Loucy (cell line): ENCODE measurements at regions not wholly inside any gene's neighbourhood (a gene's known extent, or its start where the extent isn't known, plus 50 kb on each side); places are given as distances from the start of the nearest gene placed in this dataset.

Experiments used
- H2AFZ ChIP-seq: fragments of 200-600 bp; sonication (generic); 2 replicates; pipeline ENCODE4 v1.6.0; 2016; ENCODE audit warnings: antibody characterized with exemption, mild to moderate bottlenecking, low read length, moderate library complexity
- H3F3A ChIP-seq: fragments of 200-600 bp; 2 replicates; pipeline ENCODE4 v1.6.0; 2016; ENCODE audit warnings: antibody characterized with exemption, low read depth, mild to moderate bottlenecking
- H3K27me3 ChIP-seq: fragments of 200-600 bp; sonication (generic); 2 replicates; pipeline ENCODE4 v1.6.1; 2014; ENCODE audit warnings: low read length, mild to moderate bottlenecking; ENCODE audit not compliant: insufficient read depth, poor library complexity, severe bottlenecking
- H3K36me3 ChIP-seq: fragments of 200-600 bp; sonication (generic); 2 replicates; pipeline ENCODE4 v1.6.1; 2016; ENCODE audit warnings: low read length; ENCODE audit not compliant: insufficient read depth
- H3K4me1 ChIP-seq: fragments of 200-600 bp; sonication (generic); 2 replicates; pipeline ENCODE4 v1.5.1; 2014; ENCODE audit warnings: low read length, mild to moderate bottlenecking; ENCODE audit not compliant: insufficient read depth, poor library complexity, severe bottlenecking
- H3K4me2 ChIP-seq: fragments of 200-600 bp; sonication (generic); 2 replicates; pipeline ENCODE4 v1.6.0; 2014; ENCODE audit warnings: antibody characterized with exemption, low read length, low read depth, mild to moderate bottlenecking; ENCODE audit not compliant: poor library complexity, severe bottlenecking
- H3K4me3 ChIP-seq: fragments of 200-600 bp; sonication (generic); 2 replicates; pipeline ENCODE4 v1.5.1; 2014; ENCODE audit warnings: low read length, mild to moderate bottlenecking, mixed read lengths; ENCODE audit not compliant: poor library complexity, severe bottlenecking
- H3K79me2 ChIP-seq: fragments of 200-600 bp; sonication (generic); 2 replicates; pipeline ENCODE4 v1.6.1; 2014; ENCODE audit warnings: low read length; ENCODE audit not compliant: insufficient read depth
- H3K9ac ChIP-seq: fragments of 200-600 bp; sonication (generic); 2 replicates; pipeline ENCODE4 v1.6.0; 2014; ENCODE audit warnings: mild to moderate bottlenecking, low read depth, low read length, moderate library complexity; ENCODE audit not compliant: poor library complexity, severe bottlenecking
- H3K9me2 ChIP-seq: fragments of 200-600 bp; sonication (generic); replicated peaks from 2 replicates; pipeline ENCODE4 v1.6.1; 2016; ENCODE audit warnings: low read depth, low read length, mixed read lengths
- H3K9me3 ChIP-seq: fragments of 200-600 bp; sonication (generic); 2 replicates; pipeline ENCODE4 v1.6.1; 2014; ENCODE audit warnings: mild to moderate bottlenecking, antibody characterized with exemption, low read length, low read depth; ENCODE audit not compliant: insufficient read depth
- H4K20me1 ChIP-seq: fragments of 200-600 bp; sonication (generic); 2 replicates; pipeline ENCODE4 v1.6.0; 2014; ENCODE audit warnings: antibody characterized with exemption, low read length, mild to moderate bottlenecking; ENCODE audit not compliant: insufficient read depth, poor library complexity, severe bottlenecking
- EZH2phosphoT487 ChIP-seq: fragments of 200-600 bp; IDR thresholded peaks from 2 replicates; pipeline ENCODE4 v1.6.1; 2018; ENCODE audit warnings: antibody characterized with exemption, mild to moderate bottlenecking, moderate library complexity, borderline replicate concordance
- TF ChIP-seq, protein P1 (sequence below): fragments of 200-600 bp; sonication (generic); conservative IDR thresholded peaks from 2 replicates; pipeline ENCODE4 v1.5.1; 2014; ENCODE audit warnings: mild to moderate bottlenecking, antibody characterized with exemption, low read length

DNA sequence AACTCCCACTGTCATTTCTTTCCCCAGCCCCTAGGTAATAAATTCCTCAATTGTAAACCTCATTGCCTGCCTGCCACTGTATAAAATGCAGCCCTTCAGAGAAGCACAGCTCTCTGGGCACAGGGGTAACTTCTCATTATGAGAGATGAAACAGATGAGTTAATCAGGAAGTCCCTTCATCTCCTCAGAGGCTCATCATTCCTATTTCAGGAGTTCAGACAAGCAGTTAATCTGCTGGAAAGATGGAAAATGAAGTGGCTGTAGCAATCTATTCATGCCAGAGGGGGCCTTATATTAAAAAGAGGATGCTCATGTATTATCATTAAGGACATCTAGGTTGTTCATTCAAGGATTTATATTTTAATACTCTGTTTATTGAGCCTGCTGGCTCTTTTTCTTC is 519.5 kb upstream of the LMCD1 start:
- no peaks in the 10 kb centered on the region for H3K27me3 ChIP-seq
- no peak overlapping the region for H3K9ac ChIP-seq
- H3K79me2 ChIP-seq = no peaks in the 10 kb centered on the region
- H3K4me1 ChIP-seq = no peaks in the 10 kb centered on the region
- no peaks in the 10 kb centered on the region for H4K20me1 ChIP-seq
- no peak overlapping the region for H3K4me3 ChIP-seq
- no peaks in the 10 kb centered on the region for H3K9me3 ChIP-seq
- H2AFZ ChIP-seq = no peak overlapping the region
- TF ChIP-seq EZH2phosphoT487 = no peak
- TF ChIP-seq, protein P1, sequence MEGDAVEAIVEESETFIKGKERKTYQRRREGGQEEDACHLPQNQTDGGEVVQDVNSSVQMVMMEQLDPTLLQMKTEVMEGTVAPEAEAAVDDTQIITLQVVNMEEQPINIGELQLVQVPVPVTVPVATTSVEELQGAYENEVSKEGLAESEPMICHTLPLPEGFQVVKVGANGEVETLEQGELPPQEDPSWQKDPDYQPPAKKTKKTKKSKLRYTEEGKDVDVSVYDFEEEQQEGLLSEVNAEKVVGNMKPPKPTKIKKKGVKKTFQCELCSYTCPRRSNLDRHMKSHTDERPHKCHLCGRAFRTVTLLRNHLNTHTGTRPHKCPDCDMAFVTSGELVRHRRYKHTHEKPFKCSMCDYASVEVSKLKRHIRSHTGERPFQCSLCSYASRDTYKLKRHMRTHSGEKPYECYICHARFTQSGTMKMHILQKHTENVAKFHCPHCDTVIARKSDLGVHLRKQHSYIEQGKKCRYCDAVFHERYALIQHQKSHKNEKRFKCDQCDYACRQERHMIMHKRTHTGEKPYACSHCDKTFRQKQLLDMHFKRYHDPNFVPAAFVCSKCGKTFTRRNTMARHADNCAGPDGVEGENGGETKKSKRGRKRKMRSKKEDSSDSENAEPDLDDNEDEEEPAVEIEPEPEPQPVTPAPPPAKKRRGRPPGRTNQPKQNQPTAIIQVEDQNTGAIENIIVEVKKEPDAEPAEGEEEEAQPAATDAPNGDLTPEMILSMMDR = no peak
- H3F3A ChIP-seq = no peaks in the 10 kb centered on the region
- no peak overlapping the region for H3K4me2 ChIP-seq
- H3K36me3 ChIP-seq = no peaks in the 10 kb centered on the region
- H3K9me2 ChIP-seq = no peaks in the 10 kb centered on the region

DNA sequence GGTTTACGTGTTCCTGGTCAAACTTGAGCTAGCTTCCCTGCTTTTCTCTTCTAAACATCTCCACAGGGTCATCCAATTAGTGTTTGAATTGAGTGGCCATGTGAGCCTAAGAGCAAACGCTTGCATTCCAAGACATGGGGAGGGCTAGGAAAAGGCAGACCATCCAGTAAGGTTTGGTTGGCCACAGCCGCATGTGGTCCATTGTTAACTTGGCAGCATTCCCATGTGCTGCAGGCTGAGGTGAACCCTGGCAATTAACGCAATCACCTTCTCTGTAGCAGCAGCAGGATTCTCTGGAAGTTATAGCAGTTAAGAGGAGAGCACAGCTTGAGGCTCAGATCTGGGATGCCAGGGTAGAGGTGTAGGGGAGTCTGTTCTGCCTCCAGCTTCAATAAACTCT is 502.2 kb upstream of the LMCD1 start:
- Histone ChIP-seq H4K20me1 (no peaks in the 10 kb centered on the region), H3K4me2 (no peak overlapping the region), H3K4me3 (no peak overlapping the region), H3K79me2 (no peaks in the 10 kb centered on the region), H3K4me1 (no peaks in the 10 kb centered on the region), H3K27me3 (no peaks in the 10 kb centered on the region), H2AFZ (no peak overlapping the region), H3F3A (no peaks in the 10 kb centered on the region), H3K36me3 (no peaks in the 10 kb centered on the region), H3K9ac (no peak overlapping the region), H3K9me2 (0 out of 2 replicates have a peak, but pooled peaks cover 3% of the 10 kb centered on the region), H3K9me3 (no peaks in the 10 kb centered on the region)
- TF ChIP-seq EZH2phosphoT487 = no peak
- TF ChIP-seq, protein P1 = no peak

DNA sequence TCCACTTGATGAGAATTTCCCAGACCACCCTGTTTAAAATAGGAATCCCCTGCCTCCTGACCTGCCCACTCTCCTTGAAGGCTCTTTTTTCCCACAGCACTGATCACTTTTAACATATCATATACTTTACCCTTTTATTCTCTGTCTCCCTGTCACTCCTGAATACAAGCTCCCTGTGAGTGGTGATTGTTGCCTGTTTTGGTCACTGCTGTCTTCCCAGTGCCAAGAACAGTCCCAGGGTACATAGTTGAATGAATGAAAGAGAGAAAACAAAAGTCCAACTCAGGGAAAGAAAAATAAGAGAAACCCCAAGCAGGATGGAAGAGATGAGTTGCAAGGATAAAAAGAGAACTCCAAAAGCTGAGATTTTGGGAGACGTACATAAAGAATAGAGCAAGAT is 500.3 kb upstream of the LMCD1 start:
- no peaks in the 10 kb centered on the region for H3K36me3 ChIP-seq
- H3K4me2 ChIP-seq = no peak overlapping the region
- H3K4me3 ChIP-seq = no peak overlapping the region
- no peaks in the 10 kb centered on the region for H3K79me2 ChIP-seq
- H3K27me3 ChIP-seq = no peaks in the 10 kb centered on the region
- H3K4me1 ChIP-seq = no peaks in the 10 kb centered on the region
- H4K20me1 ChIP-seq = no peaks in the 10 kb centered on the region
- H3K9me2 ChIP-seq = 0 out of 2 replicates have a peak, but pooled peaks cover 3% of the 10 kb centered on the region
- TF ChIP-seq, protein P1 = no peak
- no peak for TF ChIP-seq EZH2phosphoT487
- no peak overlapping the region for H3K9ac ChIP-seq
- H3F3A ChIP-seq = no peaks in the 10 kb centered on the region
- H3K9me3 ChIP-seq = no peaks in the 10 kb centered on the region
- no peak overlapping the region for H2AFZ ChIP-seq
